KMS-11 (cell line): ENCODE measurements at regions not wholly inside any gene's neighbourhood (a gene's known extent, or its start where the extent isn't known, plus 50 kb on each side); places are given as distances from the start of the nearest gene placed in this dataset.
A peak's percentile ranks its signal among the peaks of the same experiment; 100 is the strongest.

Source experiments
- H2AFZ ChIP-seq: fragments of 200-600 bp; sonication (generic); 2 replicates; pipeline ENCODE4 v1.6.1; 2016; ENCODE audit warnings: antibody characterized with exemption, mixed run types, low read depth
- H3K27ac ChIP-seq: fragments of 200-600 bp; sonication (generic); 2 replicates; pipeline ENCODE4 v1.6.1; 2016; ENCODE audit warnings: mild to moderate bottlenecking, mixed run types
- H3K27me3 ChIP-seq: fragments of 200-600 bp; sonication (generic); 2 replicates; pipeline ENCODE4 v1.6.1; 2017; ENCODE audit warnings: mild to moderate bottlenecking, low read depth, mixed run types, moderate library complexity; ENCODE audit not compliant: insufficient read depth
- H3K36me3 ChIP-seq: fragments of 200-600 bp; sonication (generic); 2 replicates; pipeline ENCODE4 v1.6.1; 2017; ENCODE audit warnings: mild to moderate bottlenecking, mixed run types; ENCODE audit not compliant: insufficient read depth
- H3K4me1 ChIP-seq: fragments of 200-600 bp; sonication (generic); 2 replicates; pipeline ENCODE4 v1.6.1; 2016; ENCODE audit warnings: mild to moderate bottlenecking, low read depth, mixed run types; ENCODE audit not compliant: poor library complexity, severe bottlenecking
- H3K4me2 ChIP-seq: fragments of 200-600 bp; sonication (generic); 2 replicates; pipeline ENCODE4 v1.7.0; 2016; ENCODE audit warnings: mild to moderate bottlenecking, mixed run types
- H3K4me3 ChIP-seq: fragments of 200-600 bp; sonication (generic); IDR thresholded peaks from 2 replicates; pipeline ENCODE4 v1.6.1; 2017; ENCODE audit warnings: low read depth, low read length, mixed read lengths; ENCODE audit not compliant: insufficient read depth
- H3K79me2 ChIP-seq: fragments of 200-600 bp; sonication (generic); 2 replicates; pipeline ENCODE4 v1.6.1; 2016; ENCODE audit warnings: low read depth, mixed run types; ENCODE audit not compliant: insufficient read depth
- H3K9ac ChIP-seq: fragments of 200-600 bp; sonication (generic); 2 replicates; pipeline ENCODE4 v1.6.1; 2016; ENCODE audit warnings: mild to moderate bottlenecking, mixed run types
- H4K20me1 ChIP-seq: fragments of 200-600 bp; sonication (generic); 2 replicates; pipeline ENCODE4 v1.6.1; 2016; ENCODE audit warnings: mild to moderate bottlenecking, mixed run types; ENCODE audit not compliant: insufficient read depth
- CTCF ChIP-seq: fragments of 200-600 bp; sonication (generic); conservative IDR thresholded peaks from 2 replicates; pipeline ENCODE4 v1.6.1; 2017; ENCODE audit warnings: low read depth, mild to moderate bottlenecking, antibody characterized with exemption, low read length, moderate library complexity, mixed read lengths

GRCh38 chr5:23089286-23089685, 236.1 kb upstream of the CDH12 start:
- Histone ChIP-seq H3K4me3 (no peak overlapping the region), H4K20me1 (no peaks in the 10 kb centered on the region), H3K4me1 (peaks cover 9% of the 10 kb centered on the region), H3K36me3 (no peaks in the 10 kb centered on the region), H3K79me2 (no peaks in the 10 kb centered on the region), H3K4me2 (no peak overlapping the region), H3K27ac (no peak overlapping the region), H3K27me3 (no peaks in the 10 kb centered on the region), H3K9ac (no peak overlapping the region), H2AFZ (no peak overlapping the region)
- TF ChIP-seq CTCF: no peak

- H2AFZ ChIP-seq: peak overlapping the region; percentile 36
- H3K4me3 ChIP-seq: no peak overlapping the region
- no peaks in the 10 kb centered on the region for H3K27me3 ChIP-seq
- peak overlapping the region; percentile 27; the same call in 1 of the 2 replicates for H3K27ac ChIP-seq
- H3K9ac ChIP-seq: peak overlapping the region; percentile 25; the same call in 1 of the 2 replicates
- no peak overlapping the region; the same call in 1 of the 2 replicates for H3K4me2 ChIP-seq
- no peak for TF ChIP-seq CTCF
- no peaks in the 10 kb centered on the region for H3K36me3 ChIP-seq
- no peaks in the 10 kb centered on the region for H3K79me2 ChIP-seq
- peaks cover 9% of the 10 kb centered on the region for H3K4me1 ChIP-seq
- no peaks in the 10 kb centered on the region for H4K20me1 ChIP-seq
These were observed 231.7 kb upstream of the CDH12 start for GRCh38 chr5:23084815-23085214.

GRCh38 chr5:23072179-23072578, 219.0 kb upstream of the CDH12 start:
- Histone ChIP-seq H2AFZ (no peak overlapping the region), H3K4me1 (no peaks in the 10 kb centered on the region), H3K36me3 (no peaks in the 10 kb centered on the region), H3K4me3 (no peak overlapping the region), H3K9ac (no peak overlapping the region), H3K27ac (no peak overlapping the region), H3K79me2 (no peaks in the 10 kb centered on the region), H4K20me1 (no peaks in the 10 kb centered on the region), H3K27me3 (no peaks in the 10 kb centered on the region), H3K4me2 (no peak overlapping the region)
- TF ChIP-seq CTCF: no peak

GRCh38 chr5:23071682-23072081, 218.5 kb upstream of the CDH12 start:
- Histone ChIP-seq H3K79me2 (no peaks in the 10 kb centered on the region), H3K27me3 (no peaks in the 10 kb centered on the region), H2AFZ (no peak overlapping the region), H3K27ac (no peak overlapping the region), H3K36me3 (no peaks in the 10 kb centered on the region), H3K9ac (no peak overlapping the region), H3K4me1 (no peaks in the 10 kb centered on the region), H3K4me2 (no peak overlapping the region), H4K20me1 (no peaks in the 10 kb centered on the region), H3K4me3 (no peak overlapping the region)
- TF ChIP-seq CTCF: no peak
